ENCODE measurements at regions not wholly inside any gene's neighbourhood (a gene's known extent, or its start where the extent isn't known, plus 50 kb on each side); places are given as distances from the start of the nearest gene placed in this dataset.
A peak's percentile ranks its signal among the peaks of the same experiment; 100 is the strongest.

GRCh38 chr5:107251151-107251550 is 419.6 kb downstream of the EFNA5 start:
- Histone ChIP-seq H3K4me1 (peaks cover 0 to 20% (median 5%) of the 10 kb centered on the region in 4 donors), H3K27me3 (no peaks in the 10 kb centered on the region), H3K9me3 (no peaks in the 10 kb centered on the region), H3K36me3 (no peaks in the 10 kb centered on the region), H3K27ac (no peak overlapping the region), H3K4me3 (no peak overlapping the region)
- peak in 1 of 2 donors; percentile 39 for DNase-seq
- TF ChIP-seq POLR2A (IDR thresholded peaks at IDR 0.05) = no peak
- no peak for TF ChIP-seq CTCF (IDR thresholded peaks at IDR 0.05)
- no peak for TF ChIP-seq EP300 (IDR thresholded peaks at IDR 0.05)
- TF ChIP-seq POLR2AphosphoS5 (IDR thresholded peaks at IDR 0.05) = no peak
- intact Hi-C loops (cut with DNase I; ENCODE audit: low total_unique reads) = no loop called here
- WGBS, 5 donors = 57 to 74% (median 70%) methylated on average over 2 of the region's 2 CpGs

DNA sequence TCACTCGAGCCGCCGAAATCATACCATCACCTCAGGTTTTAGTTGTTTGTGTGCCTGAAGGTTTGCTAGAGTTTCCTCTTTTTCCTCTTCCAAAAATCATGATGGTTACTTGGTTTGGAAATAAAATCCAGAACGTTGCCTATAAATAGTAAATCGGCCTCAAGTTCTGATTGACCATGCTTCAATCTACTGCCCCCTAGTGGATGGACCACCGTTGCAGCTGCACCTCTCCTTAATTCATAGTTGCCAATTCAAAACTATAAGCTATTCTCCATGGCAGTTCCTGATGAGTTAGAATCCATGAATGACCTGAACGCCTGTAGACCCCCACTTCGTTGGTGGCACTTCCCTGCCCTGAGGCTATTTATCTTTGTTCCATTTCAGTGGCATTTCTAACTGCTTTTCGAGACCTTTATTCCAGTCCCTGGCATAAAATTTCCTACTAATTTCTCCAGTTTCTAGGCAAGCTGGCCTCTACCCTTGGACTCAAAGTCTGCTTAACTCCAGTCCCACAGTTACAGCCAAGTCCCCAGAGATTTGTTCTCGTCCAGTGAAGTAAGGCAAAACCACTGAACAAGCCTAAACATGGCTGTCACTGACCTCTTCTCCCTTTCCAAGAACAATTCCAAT is 422.6 kb downstream of the EFNA5 start:
- Histone ChIP-seq H3K4me1 (peaks cover 0 to 6% (median 2%) of the 10 kb centered on the region in 4 donors), H3K27ac (no peak overlapping the region), H3K9me3 (no peaks in the 10 kb centered on the region), H3K36me3 (no peaks in the 10 kb centered on the region), H3K4me3 (no peak overlapping the region), H3K27me3 (no peaks in the 10 kb centered on the region)
- TF ChIP-seq POLR2A (IDR thresholded peaks at IDR 0.05) (no peak), CTCF (IDR thresholded peaks at IDR 0.05) (peak in 5 of 7 experiments; percentile 39 to 75 (median 60))
- DNase-seq = peak; percentile 63 to 69
- WGBS, 5 donors = 51 to 57% (median 53%) methylated on average over 10 of the region's 10 CpGs
- intact Hi-C loops (cut with DNase I; ENCODE audit: low total_unique reads) = no loop called here

- no peak overlapping the region for H3K27ac ChIP-seq
- H3K9me3 ChIP-seq = no peaks in the 10 kb centered on the region
- WGBS, 5 donors = 86 to 90% (median 89%) methylated on average over 2 of the region's 2 CpGs
- no peak overlapping the region for H3K4me3 ChIP-seq
- no peak for DNase-seq
- no peaks in the 10 kb centered on the region for H3K27me3 ChIP-seq
- peaks cover 0 to 6% (median 2%) of the 10 kb centered on the region in 4 donors for H3K4me1 ChIP-seq
- H3K36me3 ChIP-seq = no peaks in the 10 kb centered on the region
- TF ChIP-seq POLR2A (IDR thresholded peaks at IDR 0.05) = no peak
- no peak for TF ChIP-seq CTCF (IDR thresholded peaks at IDR 0.05)
- TF ChIP-seq POLR2AphosphoS5 (IDR thresholded peaks at IDR 0.05) = no peak
- TF ChIP-seq EP300 (IDR thresholded peaks at IDR 0.05) = no peak
- intact Hi-C loops (cut with DNase I; ENCODE audit: low total_unique reads) = no loop called here
Measured at GRCh38 chr5:107247427-107247826, 423.3 kb downstream of the EFNA5 start.

- no peak for DNase-seq
- WGBS, 5 donors = 84 to 92% (median 88%) methylated on average over 3 of the region's 3 CpGs
Measured at GRCh38 chr5:107243220-107243579, 427.5 kb downstream of the EFNA5 start.

More at GRCh38 chr5:107243220-107243579, 427.5 kb downstream of the EFNA5 start:
- no peaks in the 10 kb centered on the region for H3K36me3 ChIP-seq
- H3K27me3 ChIP-seq = no peaks in the 10 kb centered on the region
- no peak for TF ChIP-seq CTCF (IDR thresholded peaks at IDR 0.05)
- no peak for TF ChIP-seq EP300 (IDR thresholded peaks at IDR 0.05)
- TF ChIP-seq POLR2AphosphoS5 (IDR thresholded peaks at IDR 0.05) = no peak
- no peak for TF ChIP-seq POLR2A (IDR thresholded peaks at IDR 0.05)
- H3K9me3 ChIP-seq = no peaks in the 10 kb centered on the region
- no peak overlapping the region for H3K4me3 ChIP-seq
- no peaks in the 10 kb centered on the region for H3K4me1 ChIP-seq
- no peak overlapping the region for H3K27ac ChIP-seq
- intact Hi-C loops (cut with DNase I; ENCODE audit: low total_unique reads) = no loop called here

All from stomach (tissue), 8 donors.